CD4-positive, alpha-beta T cell (primary cell): ENCODE measurements at regions not wholly inside any gene's neighbourhood (a gene's known extent, or its start where the extent isn't known, plus 50 kb on each side); places are given as distances from the start of the nearest gene placed in this dataset.

Experiments used
- ATAC-seq: fragments of 200-7000 bp; cut with Tn5 transposase; one replicate; pipeline ENCODE4 v1.10.0; 2022; ENCODE audit warnings: mild to moderate bottlenecking; ENCODE audit not compliant: poor library complexity
- CTCF ChIA-PET: fragments of 350-600 bp; sonication (Branson Sonifier 250); formaldehyde crosslinking; loops from one replicate; lab custom pipeline; 2021; ENCODE audit warnings: antibody characterized with exemption, inconsistent platforms; lab: Charles Lee
- POLR2A ChIA-PET: fragments of 350-600 bp; sonication (Branson Sonifier 250); formaldehyde crosslinking; loops from one replicate; lab custom pipeline; 2021; ENCODE audit warnings: antibody characterized with exemption, inconsistent platforms; lab: Charles Lee
- DNase-seq, 14 experiments: peaks; one replicate each; pipeline ENCODE4 v3.0.0-alpha.2; 2013 to 2020; ENCODE audit warnings: mixed read lengths in 2 of 14
- H3K27ac ChIP-seq, 2 donors: one replicate each; pipeline versions ENCODE4 v1.5.1 to v1.7.0; 2013; ENCODE audit warnings: low read length in 2 of 2, low read depth in 1 of 2, mild to moderate bottlenecking in 1 of 2
- H3K27me3 ChIP-seq, 2 experiments: 1 replicate in 1 of 2; 2 replicates in 1 of 2; pipeline versions ENCODE4 v1.6.1 to v1.7.0; 2013; ENCODE audit warnings: low read length in 2 of 2, control low read depth in 1 of 2, mild to moderate bottlenecking in 1 of 2, moderate library complexity in 1 of 2; ENCODE audit not compliant: insufficient read depth in 2 of 2, control insufficient read depth in 1 of 2
- H3K36me3 ChIP-seq: one replicate; pipeline ENCODE4 v1.6.1; 2013; ENCODE audit warnings: low read length, control low read depth; ENCODE audit not compliant: insufficient read depth
- H3K4me1 ChIP-seq: one replicate; pipeline ENCODE4 v1.6.1; 2013; ENCODE audit warnings: low read length, control low read depth; ENCODE audit not compliant: insufficient read depth
- H3K4me3 ChIP-seq: one replicate; pipeline ENCODE4 v1.5.1; 2013; ENCODE audit warnings: mild to moderate bottlenecking, low read length, moderate library complexity
- H3K9me3 ChIP-seq, 2 experiments: 1 replicate in 1 of 2; 2 replicates in 1 of 2; pipeline versions ENCODE4 v1.6.1 to v1.7.0; 2013; ENCODE audit warnings: low read length in 2 of 2, mild to moderate bottlenecking in 2 of 2, control low read depth in 1 of 2, moderate library complexity in 1 of 2; ENCODE audit not compliant: control insufficient read depth in 1 of 2, insufficient read depth in 1 of 2
- H3K27ac Mint-ChIP-seq: one replicate; pipeline ENCODE4 v1.8.0; 2020; ENCODE audit warnings: mixed read lengths
- H3K27me3 Mint-ChIP-seq: one replicate; pipeline ENCODE4 v1.8.0; 2021; ENCODE audit warnings: mixed read lengths
- H3K36me3 Mint-ChIP-seq: one replicate; pipeline ENCODE4 v1.8.0; 2021; ENCODE audit warnings: low read depth, mixed read lengths
- H3K4me1 Mint-ChIP-seq: one replicate; pipeline ENCODE4 v1.8.0; 2021; ENCODE audit warnings: low read depth, mixed read lengths
- H3K4me3 Mint-ChIP-seq: one replicate; pipeline ENCODE4 v1.8.0; 2020; ENCODE audit warnings: mild to moderate bottlenecking, mixed read lengths
- H3K9me3 Mint-ChIP-seq: one replicate; pipeline ENCODE4 v1.8.0; 2020; ENCODE audit warnings: mixed read lengths
- intact Hi-C, 2 experiments: fragments of 100-400 bp; cut with DNase I in 1 of 2; cut with micrococcal nuclease in 1 of 2; formaldehyde crosslinking; loops; one replicate each; pipeline versions ENCODE4 v1.15.1 to v1.9.0; 2023 to 2025; cut with DNase I, micrococcal nuclease
- TF ChIP-seq, protein P1 (sequence below): fragments of 200-600 bp; IDR thresholded peaks from one replicate; pipeline ENCODE4 v1.8.0; 2022; ENCODE audit warnings: antibody characterized with exemption, mild to moderate bottlenecking

GRCh38 chr6:121592261-121592935, 157.0 kb downstream of the GJA1 start:
- H3K4me1 Mint-ChIP-seq = no peaks in the 10 kb centered on the region
- POLR2A ChIA-PET = no interaction called here

DNA sequence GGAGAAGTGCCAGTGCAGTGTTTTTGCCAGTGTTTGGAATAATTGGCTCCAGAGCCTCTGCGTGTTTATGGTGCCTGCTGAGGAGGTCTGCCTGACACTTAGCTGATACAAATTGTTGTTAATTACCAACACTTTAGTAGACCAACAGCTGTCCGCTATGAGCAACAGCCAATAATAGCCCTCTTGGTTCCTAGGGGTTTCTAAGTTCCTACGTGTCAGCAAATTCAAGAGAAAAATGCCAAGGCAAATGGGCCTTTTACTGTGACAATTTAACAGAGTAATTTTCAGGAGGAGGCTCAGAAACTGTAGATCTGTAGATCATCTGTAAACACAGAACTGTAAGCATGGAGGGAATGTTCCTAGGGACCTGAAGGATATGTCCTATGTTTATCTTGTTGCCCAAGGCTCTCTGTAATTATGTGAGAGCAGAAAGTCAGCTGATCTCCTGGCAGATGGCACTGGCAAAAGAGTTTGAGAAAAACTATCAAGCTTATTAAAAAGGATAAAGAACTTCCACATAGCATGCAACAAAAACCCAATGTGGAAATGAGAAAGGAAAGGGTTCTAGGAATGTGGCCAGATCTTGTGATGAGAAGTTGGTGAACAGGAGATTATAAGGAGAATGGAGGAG, 157.7 kb downstream of the GJA1 start:
- POLR2A ChIA-PET = no interaction called here

More at GRCh38 chr6:121592261-121592935, 157.0 kb downstream of the GJA1 start:
- H3K27me3 Mint-ChIP-seq = no peaks in the 10 kb centered on the region
- no peak for DNase-seq
- no peaks in the 10 kb centered on the region for H3K9me3 Mint-ChIP-seq
- Histone ChIP-seq H3K4me3 (no peak overlapping the region), H3K9me3 (peaks cover 0 to 7% of the 10 kb centered on the region in 2 experiments), H3K27ac (no peak overlapping the region), H3K4me1 (no peaks in the 10 kb centered on the region), H3K27me3 (no peaks in the 10 kb centered on the region), H3K36me3 (no peaks in the 10 kb centered on the region)
- no peaks in the 10 kb centered on the region for H3K36me3 Mint-ChIP-seq
- no peak for ATAC-seq
- no peak overlapping the region for H3K27ac Mint-ChIP-seq
- no peak overlapping the region for H3K4me3 Mint-ChIP-seq
- TF ChIP-seq, protein P1, sequence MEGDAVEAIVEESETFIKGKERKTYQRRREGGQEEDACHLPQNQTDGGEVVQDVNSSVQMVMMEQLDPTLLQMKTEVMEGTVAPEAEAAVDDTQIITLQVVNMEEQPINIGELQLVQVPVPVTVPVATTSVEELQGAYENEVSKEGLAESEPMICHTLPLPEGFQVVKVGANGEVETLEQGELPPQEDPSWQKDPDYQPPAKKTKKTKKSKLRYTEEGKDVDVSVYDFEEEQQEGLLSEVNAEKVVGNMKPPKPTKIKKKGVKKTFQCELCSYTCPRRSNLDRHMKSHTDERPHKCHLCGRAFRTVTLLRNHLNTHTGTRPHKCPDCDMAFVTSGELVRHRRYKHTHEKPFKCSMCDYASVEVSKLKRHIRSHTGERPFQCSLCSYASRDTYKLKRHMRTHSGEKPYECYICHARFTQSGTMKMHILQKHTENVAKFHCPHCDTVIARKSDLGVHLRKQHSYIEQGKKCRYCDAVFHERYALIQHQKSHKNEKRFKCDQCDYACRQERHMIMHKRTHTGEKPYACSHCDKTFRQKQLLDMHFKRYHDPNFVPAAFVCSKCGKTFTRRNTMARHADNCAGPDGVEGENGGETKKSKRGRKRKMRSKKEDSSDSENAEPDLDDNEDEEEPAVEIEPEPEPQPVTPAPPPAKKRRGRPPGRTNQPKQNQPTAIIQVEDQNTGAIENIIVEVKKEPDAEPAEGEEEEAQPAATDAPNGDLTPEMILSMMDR = no peak
- intact Hi-C loops = no loop called here
- CTCF ChIA-PET = no interaction called here

DNA sequence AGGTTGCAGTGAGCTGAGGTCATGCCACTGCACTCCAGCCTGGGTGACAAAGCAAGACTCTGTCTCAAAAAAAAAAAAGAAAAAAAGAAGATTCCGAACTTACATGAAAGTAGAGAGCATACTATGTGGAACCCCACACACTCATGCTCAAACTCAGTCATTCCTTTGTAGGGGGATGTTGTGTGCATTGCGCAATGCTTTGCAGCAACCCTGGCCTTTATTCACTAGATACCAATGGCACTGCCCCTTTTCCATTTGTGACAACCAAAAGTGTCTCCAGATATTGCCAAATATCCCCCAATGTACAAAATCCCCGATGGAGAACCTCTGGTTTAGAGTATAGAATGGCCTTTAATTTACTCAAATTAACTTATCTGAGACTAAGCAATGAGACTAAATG, 158.6 kb downstream of the GJA1 start:
- peaks cover 0 to 7% of the 10 kb centered on the region in 2 experiments for H3K9me3 ChIP-seq
- ChIA-PET CTCF (no interaction called here), POLR2A (no interaction called here)
- no peaks in the 10 kb centered on the region for H3K36me3 Mint-ChIP-seq
- no peaks in the 10 kb centered on the region for H3K4me1 Mint-ChIP-seq
- H3K27me3 Mint-ChIP-seq = no peaks in the 10 kb centered on the region
- intact Hi-C loops = no loop called here
- H3K9me3 Mint-ChIP-seq = no peaks in the 10 kb centered on the region
- TF ChIP-seq, protein P1 = no peak
- H3K36me3 ChIP-seq = no peaks in the 10 kb centered on the region
- DNase-seq = no peak
- no peaks in the 10 kb centered on the region for H3K27me3 ChIP-seq
- ATAC-seq = no peak
- H3K4me3 Mint-ChIP-seq = no peak overlapping the region
- no peak overlapping the region for H3K27ac Mint-ChIP-seq
- no peak overlapping the region for H3K27ac ChIP-seq
- no peak overlapping the region for H3K4me3 ChIP-seq
- no peaks in the 10 kb centered on the region for H3K4me1 ChIP-seq

More for the DNA sequence above, 157.7 kb downstream of the GJA1 start:
- CTCF ChIA-PET = no interaction called here
- H3K27me3 Mint-ChIP-seq = no peaks in the 10 kb centered on the region
- no peaks in the 10 kb centered on the region for H3K36me3 ChIP-seq
- H3K4me1 ChIP-seq = no peaks in the 10 kb centered on the region
- H3K36me3 Mint-ChIP-seq = no peaks in the 10 kb centered on the region
- no peaks in the 10 kb centered on the region for H3K4me1 Mint-ChIP-seq
- no peaks in the 10 kb centered on the region for H3K9me3 Mint-ChIP-seq
- H3K4me3 Mint-ChIP-seq = no peak overlapping the region
- DNase-seq (no peak), ATAC-seq (no peak)
- peaks cover 0 to 7% of the 10 kb centered on the region in 2 experiments for H3K9me3 ChIP-seq
- intact Hi-C loops = no loop called here
- TF ChIP-seq, protein P1 = no peak
- no peak overlapping the region for H3K27ac Mint-ChIP-seq
- no peak overlapping the region for H3K27ac ChIP-seq
- H3K27me3 ChIP-seq = no peaks in the 10 kb centered on the region
- no peak overlapping the region for H3K4me3 ChIP-seq
